GM19239 (cell line): ENCODE measurements at regions not wholly inside any gene's neighbourhood (a gene's known extent, or its start where the extent isn't known, plus 50 kb on each side); places are given as distances from the start of the nearest gene placed in this dataset.
"Not testable (repeated sequence)": the region's sequence is repeated elsewhere in the genome, so short reads cannot be mapped to it uniquely, and the experiment has no call there.

Experiments
- DNase-seq: peaks from one replicate; pipeline ENCODE4 v3.0.0; 2011; ENCODE audit warnings: low spot score; ENCODE audit not compliant: insufficient read length
- FAIRE-seq: peaks from 2 replicates; lab custom pipeline; 2011; peaks lifted over from hg19 to GRCh38; lab: Jason Lieb, UNC

GRCh38 chr2:120631236-120631635 lies 104.4 kb upstream of the GLI2 start:
- DNase-seq = no peak
- FAIRE-seq = no peak

GRCh38 chr2:120631724-120632123 lies 103.9 kb upstream of the GLI2 start:
- DNase-seq (no peak), FAIRE-seq (no peak)

- FAIRE-seq = no peak
Measured at GRCh38 chr2:120632796-120633646, 102.6 kb upstream of the GLI2 start.

GRCh38 chr2:120634533-120634932 lies 101.1 kb upstream of the GLI2 start:
- DNase-seq (no peak), FAIRE-seq (no peak)

More at GRCh38 chr2:120632796-120633646, 102.6 kb upstream of the GLI2 start:
- no peak for DNase-seq

- FAIRE-seq = no peak
- DNase-seq = no peak
Measured at GRCh38 chr2:120635146-120635545, 100.5 kb upstream of the GLI2 start.

GRCh38 chr2:120637847-120638246 lies 97.8 kb upstream of the GLI2 start:
- FAIRE-seq = no peak
- DNase-seq = no peak

GRCh38 chr2:120638450-120638849 lies 97.2 kb upstream of the GLI2 start:
- DNase-seq (no peak), FAIRE-seq (no peak)

GRCh38 chr2:120641366-120641771 lies 94.3 kb upstream of the GLI2 start:
- FAIRE-seq (no peak), DNase-seq (no peak)

GRCh38 chr2:120642646-120643045 lies 93.0 kb upstream of the GLI2 start:
- no peak for FAIRE-seq

GRCh38 chr2:120646994-120647393 lies 88.7 kb upstream of the GLI2 start:
- FAIRE-seq (no peak), DNase-seq (no peak)

More at GRCh38 chr2:120642646-120643045, 93.0 kb upstream of the GLI2 start:
- no peak for DNase-seq

- DNase-seq (no peak), FAIRE-seq (no peak)
Measured at GRCh38 chr2:120647487-120647886, 88.2 kb upstream of the GLI2 start.

GRCh38 chr2:120649381-120649780 lies 86.3 kb upstream of the GLI2 start:
- DNase-seq, FAIRE-seq: not testable (repeated sequence)

GRCh38 chr2:120650022-120650644 lies 85.5 kb upstream of the GLI2 start:
- DNase-seq (no peak), FAIRE-seq (no peak)

- DNase-seq = no peak
- FAIRE-seq = no peak
Measured at GRCh38 chr2:120651818-120652217, 83.8 kb upstream of the GLI2 start.

GRCh38 chr2:120653046-120653445 lies 82.6 kb upstream of the GLI2 start:
- no peak for FAIRE-seq

GRCh38 chr2:120653871-120654270 lies 81.8 kb upstream of the GLI2 start:
- FAIRE-seq (no peak), DNase-seq (no peak)

More at GRCh38 chr2:120653046-120653445, 82.6 kb upstream of the GLI2 start:
- DNase-seq = no peak

GRCh38 chr2:120654381-120655134 lies 81.1 kb upstream of the GLI2 start:
- no peak for FAIRE-seq

GRCh38 chr2:120656273-120656950 lies 79.3 kb upstream of the GLI2 start:
- FAIRE-seq (no peak), DNase-seq (no peak)

More at GRCh38 chr2:120654381-120655134, 81.1 kb upstream of the GLI2 start:
- DNase-seq = no peak

- no peak for FAIRE-seq
Measured at GRCh38 chr2:120658042-120658769, 77.5 kb upstream of the GLI2 start.

GRCh38 chr2:120658770-120659158 lies 76.9 kb upstream of the GLI2 start:
- DNase-seq (no peak), FAIRE-seq (no peak)

More at GRCh38 chr2:120658042-120658769, 77.5 kb upstream of the GLI2 start:
- DNase-seq = no peak
